HAP-1 (cell line): ENCODE measurements at regions not wholly inside any gene's neighbourhood (a gene's known extent, or its start where the extent isn't known, plus 50 kb on each side); places are given as distances from the start of the nearest gene placed in this dataset.

Experiments
- DNase-seq, 2 experiments: peaks; one replicate each; pipeline ENCODE4 v3.0.0-alpha.2; 2016 to 2020; ENCODE audit warnings: low spot score in 2 of 2
- H3K27me3 ChIP-seq: fragments of 250-450 bp; sonication (Bioruptor Pico); 2 replicates; pipeline ENCODE4 v1.5.1; 2020; ENCODE audit warnings: low read depth, mild to moderate bottlenecking, moderate library complexity
- H3K36me3 ChIP-seq: fragments of 250-450 bp; sonication (Bioruptor Pico); replicated peaks from 2 replicates; pipeline ENCODE4 v1.5.1; 2020; ENCODE audit warnings: mild to moderate bottlenecking
- H3K4me1 ChIP-seq: fragments of 250-450 bp; sonication (Bioruptor Pico); 2 replicates; pipeline ENCODE4 v1.5.1; 2020; ENCODE audit warnings: mild to moderate bottlenecking
- H3K4me3 ChIP-seq: fragments of 250-450 bp; sonication (Bioruptor Pico); 2 replicates; pipeline ENCODE4 v1.5.1; 2020; ENCODE audit warnings: mild to moderate bottlenecking, moderate library complexity
- H3K9me3 ChIP-seq: fragments of 250-450 bp; sonication (Bioruptor Pico); 2 replicates; pipeline ENCODE4 v1.5.1; 2020; ENCODE audit warnings: mild to moderate bottlenecking, moderate library complexity
- in situ Hi-C: fragments of 300-500 bp; cut with MboI; formaldehyde crosslinking; loops from 3 replicates; pipeline ENCODE4 v1.14.3; 2020; ENCODE audit warnings: low sequenced_read_pairs, inconsistent platforms, mixed read lengths

- H3K27me3 ChIP-seq, result no peaks in the 10 kb centered on the region
- in situ Hi-C loops, result no loop called here
- no peak overlapping the region for H3K4me3 ChIP-seq
- H3K9me3 ChIP-seq, result no peaks in the 10 kb centered on the region
- H3K36me3 ChIP-seq, result no peaks in the 10 kb centered on the region
- no peak for DNase-seq
- H3K4me1 ChIP-seq, result no peaks in the 10 kb centered on the region
Measured at GRCh38 chr1:201589186-201589585, 50.3 kb downstream of the NAV1 start.

GRCh38 chr1:201590474-201590873, 51.5 kb downstream of the NAV1 start:
- no peak overlapping the region for H3K4me3 ChIP-seq
- H3K36me3 ChIP-seq, result no peaks in the 10 kb centered on the region
- H3K9me3 ChIP-seq, result no peaks in the 10 kb centered on the region
- in situ Hi-C loops, result no loop called here
- H3K27me3 ChIP-seq, result no peaks in the 10 kb centered on the region
- no peak for DNase-seq
- H3K4me1 ChIP-seq, result no peaks in the 10 kb centered on the region

GRCh38 chr1:201591348-201591747, 52.4 kb downstream of the NAV1 start:
- Histone ChIP-seq H3K4me1 (no peaks in the 10 kb centered on the region), H3K9me3 (no peaks in the 10 kb centered on the region), H3K36me3 (no peaks in the 10 kb centered on the region), H3K27me3 (no peaks in the 10 kb centered on the region; the same call in 1 of the 2 replicates), H3K4me3 (no peak overlapping the region)
- in situ Hi-C loops, result no loop called here
- no peak for DNase-seq

GRCh38 chr1:201591981-201592380, 53.1 kb downstream of the NAV1 start:
- Histone ChIP-seq H3K4me3 (no peak overlapping the region), H3K9me3 (no peaks in the 10 kb centered on the region), H3K27me3 (no peaks in the 10 kb centered on the region; the same call in 1 of the 2 replicates), H3K4me1 (no peaks in the 10 kb centered on the region), H3K36me3 (no peaks in the 10 kb centered on the region)
- in situ Hi-C loops, result no loop called here
- no peak for DNase-seq

- DNase-seq, result no peak
- H3K36me3 ChIP-seq, result no peaks in the 10 kb centered on the region
Measured at GRCh38 chr1:201593200-201593921, 54.4 kb downstream of the NAV1 start.

GRCh38 chr1:201594575-201595245, 55.8 kb downstream of the NAV1 start:
- Histone ChIP-seq H3K27me3 (no peaks in the 10 kb centered on the region; the same call in 1 of the 2 replicates), H3K9me3 (no peaks in the 10 kb centered on the region), H3K36me3 (no peaks in the 10 kb centered on the region), H3K4me1 (no peaks in the 10 kb centered on the region), H3K4me3 (no peak overlapping the region)
- peak in 1 of 2 experiments; percentile 57 for DNase-seq
- in situ Hi-C loops, result no loop called here

More at GRCh38 chr1:201593200-201593921, 54.4 kb downstream of the NAV1 start:
- Histone ChIP-seq H3K4me1 (no peaks in the 10 kb centered on the region), H3K9me3 (no peaks in the 10 kb centered on the region), H3K27me3 (no peaks in the 10 kb centered on the region; the same call in 1 of the 2 replicates), H3K4me3 (no peak overlapping the region)
- in situ Hi-C loops, result no loop called here

- Histone ChIP-seq H3K4me1 (no peaks in the 10 kb centered on the region), H3K27me3 (no peaks in the 10 kb centered on the region; the same call in 1 of the 2 replicates), H3K4me3 (no peak overlapping the region), H3K9me3 (no peaks in the 10 kb centered on the region), H3K36me3 (no peaks in the 10 kb centered on the region)
- in situ Hi-C loops, result no loop called here
- no peak for DNase-seq
Measured at GRCh38 chr1:201595381-201595780, 56.5 kb downstream of the NAV1 start.

GRCh38 chr1:201596101-201596868, 57.4 kb downstream of the NAV1 start:
- DNase-seq, result no peak
- Histone ChIP-seq H3K4me3 (no peak overlapping the region), H3K36me3 (no peaks in the 10 kb centered on the region), H3K4me1 (no peaks in the 10 kb centered on the region), H3K27me3 (no peaks in the 10 kb centered on the region; the same call in 1 of the 2 replicates), H3K9me3 (no peaks in the 10 kb centered on the region)
- in situ Hi-C loops, result no loop called here

- Histone ChIP-seq H3K4me1 (no peaks in the 10 kb centered on the region), H3K36me3 (no peaks in the 10 kb centered on the region), H3K27me3 (no peaks in the 10 kb centered on the region; the same call in 1 of the 2 replicates), H3K4me3 (no peak overlapping the region), H3K9me3 (no peaks in the 10 kb centered on the region)
- in situ Hi-C loops, result no loop called here
- no peak for DNase-seq
Measured at GRCh38 chr1:201597551-201598230, 58.8 kb downstream of the NAV1 start.

- no peaks in the 10 kb centered on the region for H3K9me3 ChIP-seq
- no peak for DNase-seq
- H3K4me1 ChIP-seq, result no peaks in the 10 kb centered on the region
- H3K36me3 ChIP-seq, result no peaks in the 10 kb centered on the region
- in situ Hi-C loops, result no loop called here
- no peak overlapping the region for H3K4me3 ChIP-seq
- no peaks in the 10 kb centered on the region; the same call in 1 of the 2 replicates for H3K27me3 ChIP-seq
Measured at GRCh38 chr1:201598396-201598795, 59.5 kb downstream of the NAV1 start.

GRCh38 chr1:201598973-201599372, 60.0 kb downstream of the NAV1 start:
- in situ Hi-C loops, result no loop called here

GRCh38 chr1:201599548-201599947, 60.6 kb downstream of the NAV1 start:
- in situ Hi-C loops, result no loop called here
- Histone ChIP-seq H3K36me3 (no peaks in the 10 kb centered on the region), H3K4me1 (no peaks in the 10 kb centered on the region), H3K27me3 (no peaks in the 10 kb centered on the region; the same call in 1 of the 2 replicates), H3K4me3 (no peak overlapping the region), H3K9me3 (no peaks in the 10 kb centered on the region)
- DNase-seq, result no peak

More at GRCh38 chr1:201598973-201599372, 60.0 kb downstream of the NAV1 start:
- Histone ChIP-seq H3K4me3 (no peak overlapping the region), H3K27me3 (no peaks in the 10 kb centered on the region; the same call in 1 of the 2 replicates), H3K36me3 (no peaks in the 10 kb centered on the region), H3K4me1 (no peaks in the 10 kb centered on the region), H3K9me3 (no peaks in the 10 kb centered on the region)
- no peak for DNase-seq
